HG02943 (cell line): ENCODE measurements at regions not wholly inside any gene's neighbourhood (a gene's known extent, or its start where the extent isn't known, plus 50 kb on each side); places are given as distances from the start of the nearest gene placed in this dataset.

ENCODE experiments used
- ATAC-seq: cut with Tn5 transposase; IDR thresholded peaks from one replicate; pipeline ENCODE4 v1.9.1; 2021; ENCODE audit warnings: mild to moderate bottlenecking, low read depth, moderate library complexity; ENCODE audit not compliant: unreplicated experiment

- ATAC-seq: no peak
Observed at GRCh38 chr20:22985239-22985778, 49.8 kb upstream of the SSTR4 start.
